Smooth muscle cell (in vitro differentiated cells): ENCODE measurements at regions not wholly inside any gene's neighbourhood (a gene's known extent, or its start where the extent isn't known, plus 50 kb on each side); places are given as distances from the start of the nearest gene placed in this dataset.

Experiments
- DNase-seq: peaks from one replicate; lab custom pipeline; 2025; ENCODE audit not compliant: unreplicated experiment; lab: John Stamatoyannopoulos, UW
- H2AFZ ChIP-seq: fragments of 200-600 bp; sonication (generic); 2 replicates; pipeline ENCODE4 v1.6.0; 2016; ENCODE audit warnings: antibody characterized with exemption, low read depth, mild to moderate bottlenecking
- H3F3A ChIP-seq: fragments of 200-600 bp; sonication (generic); 2 replicates; pipeline ENCODE4 v1.6.0; 2017; ENCODE audit warnings: antibody characterized with exemption, low read depth
- H3K27ac ChIP-seq: fragments of 200-600 bp; sonication (generic); 2 replicates; pipeline ENCODE4 v1.5.1; 2016; ENCODE audit warnings: low read depth, mild to moderate bottlenecking
- H3K27me3 ChIP-seq: fragments of 200-600 bp; sonication (generic); 2 replicates; pipeline ENCODE4 v1.6.1; 2016; ENCODE audit warnings: low read depth, mild to moderate bottlenecking
- H3K36me3 ChIP-seq: fragments of 200-600 bp; sonication (generic); 2 replicates; pipeline ENCODE4 v1.5.1; 2016; ENCODE audit warnings: low read depth
- H3K4me1 ChIP-seq: fragments of 200-600 bp; sonication (generic); 2 replicates; pipeline ENCODE4 v1.5.1; 2016; ENCODE audit warnings: low read depth
- H3K4me2 ChIP-seq: fragments of 200-600 bp; sonication (generic); 2 replicates; pipeline ENCODE4 v1.6.0; 2016; ENCODE audit warnings: mild to moderate bottlenecking
- H3K4me3 ChIP-seq: fragments of 200-600 bp; sonication (generic); 2 replicates; pipeline ENCODE4 v1.5.1; 2016; ENCODE audit warnings: mild to moderate bottlenecking
- H3K79me2 ChIP-seq: fragments of 200-600 bp; sonication (generic); 2 replicates; pipeline ENCODE4 v1.6.0; 2016; ENCODE audit warnings: low read depth, mild to moderate bottlenecking
- H3K9ac ChIP-seq: fragments of 200-600 bp; sonication (generic); 2 replicates; pipeline ENCODE4 v1.6.0; 2016; ENCODE audit warnings: low read depth
- H3K9me3 ChIP-seq: fragments of 200-600 bp; sonication (generic); replicated peaks from 2 replicates; pipeline ENCODE4 v1.5.1; 2016; ENCODE audit warnings: low read depth
- H4K20me1 ChIP-seq: fragments of 200-600 bp; sonication (generic); 2 replicates; pipeline ENCODE4 v1.6.0; 2016; ENCODE audit warnings: low read depth
- WGBS: methylation state at CpG from one replicate; pipeline ENCODE4 v1.1.7; 2016; ENCODE audit warnings: low lambda C conversion rate; 5-methylcytosine and 5-hydroxymethylcytosine counted together
- TF ChIP-seq, protein P1 (sequence below): fragments of 200-600 bp; sonication (generic); IDR thresholded peaks from 2 replicates; pipeline ENCODE4 v1.5.1; 2017; ENCODE audit warnings: borderline replicate concordance, mild to moderate bottlenecking, antibody characterized with exemption; ENCODE audit not compliant: insufficient read depth, poor library complexity, severe bottlenecking

DNA sequence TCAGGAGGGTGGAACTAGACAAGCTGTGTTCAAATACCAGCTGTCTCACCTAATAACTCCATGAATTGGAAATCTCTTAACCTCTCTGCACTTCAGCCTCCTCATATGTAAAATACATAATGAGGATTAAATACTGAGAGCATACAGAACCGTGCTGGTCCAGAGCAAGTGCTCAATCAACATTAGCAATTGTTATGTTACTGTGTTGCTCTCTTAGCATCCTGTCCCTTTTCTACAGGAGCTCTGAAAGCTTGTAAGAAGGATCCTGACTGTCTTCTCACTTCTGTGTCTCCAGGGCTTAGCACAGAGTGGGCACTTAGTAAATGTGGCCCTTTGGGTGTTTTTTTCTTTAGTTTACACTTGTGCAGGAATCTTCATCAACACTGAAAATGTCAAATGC is 1456.1 kb upstream of the IGFBP7 start:
- Histone ChIP-seq H3K4me3 (no peak overlapping the region), H3K79me2 (no peaks in the 10 kb centered on the region), H3F3A (no peaks in the 10 kb centered on the region), H3K9ac (no peak overlapping the region), H4K20me1 (no peaks in the 10 kb centered on the region), H3K9me3 (no peaks in the 10 kb centered on the region), H3K4me2 (no peak overlapping the region), H3K4me1 (no peaks in the 10 kb centered on the region), H2AFZ (no peak overlapping the region), H3K27ac (no peak overlapping the region), H3K27me3 (no peaks in the 10 kb centered on the region), H3K36me3 (no peaks in the 10 kb centered on the region)
- WGBS: 29% methylated on average over 1 of the region's 1 CpG
- DNase-seq: no peak
- TF ChIP-seq, protein P1, sequence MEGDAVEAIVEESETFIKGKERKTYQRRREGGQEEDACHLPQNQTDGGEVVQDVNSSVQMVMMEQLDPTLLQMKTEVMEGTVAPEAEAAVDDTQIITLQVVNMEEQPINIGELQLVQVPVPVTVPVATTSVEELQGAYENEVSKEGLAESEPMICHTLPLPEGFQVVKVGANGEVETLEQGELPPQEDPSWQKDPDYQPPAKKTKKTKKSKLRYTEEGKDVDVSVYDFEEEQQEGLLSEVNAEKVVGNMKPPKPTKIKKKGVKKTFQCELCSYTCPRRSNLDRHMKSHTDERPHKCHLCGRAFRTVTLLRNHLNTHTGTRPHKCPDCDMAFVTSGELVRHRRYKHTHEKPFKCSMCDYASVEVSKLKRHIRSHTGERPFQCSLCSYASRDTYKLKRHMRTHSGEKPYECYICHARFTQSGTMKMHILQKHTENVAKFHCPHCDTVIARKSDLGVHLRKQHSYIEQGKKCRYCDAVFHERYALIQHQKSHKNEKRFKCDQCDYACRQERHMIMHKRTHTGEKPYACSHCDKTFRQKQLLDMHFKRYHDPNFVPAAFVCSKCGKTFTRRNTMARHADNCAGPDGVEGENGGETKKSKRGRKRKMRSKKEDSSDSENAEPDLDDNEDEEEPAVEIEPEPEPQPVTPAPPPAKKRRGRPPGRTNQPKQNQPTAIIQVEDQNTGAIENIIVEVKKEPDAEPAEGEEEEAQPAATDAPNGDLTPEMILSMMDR: no peak

DNA sequence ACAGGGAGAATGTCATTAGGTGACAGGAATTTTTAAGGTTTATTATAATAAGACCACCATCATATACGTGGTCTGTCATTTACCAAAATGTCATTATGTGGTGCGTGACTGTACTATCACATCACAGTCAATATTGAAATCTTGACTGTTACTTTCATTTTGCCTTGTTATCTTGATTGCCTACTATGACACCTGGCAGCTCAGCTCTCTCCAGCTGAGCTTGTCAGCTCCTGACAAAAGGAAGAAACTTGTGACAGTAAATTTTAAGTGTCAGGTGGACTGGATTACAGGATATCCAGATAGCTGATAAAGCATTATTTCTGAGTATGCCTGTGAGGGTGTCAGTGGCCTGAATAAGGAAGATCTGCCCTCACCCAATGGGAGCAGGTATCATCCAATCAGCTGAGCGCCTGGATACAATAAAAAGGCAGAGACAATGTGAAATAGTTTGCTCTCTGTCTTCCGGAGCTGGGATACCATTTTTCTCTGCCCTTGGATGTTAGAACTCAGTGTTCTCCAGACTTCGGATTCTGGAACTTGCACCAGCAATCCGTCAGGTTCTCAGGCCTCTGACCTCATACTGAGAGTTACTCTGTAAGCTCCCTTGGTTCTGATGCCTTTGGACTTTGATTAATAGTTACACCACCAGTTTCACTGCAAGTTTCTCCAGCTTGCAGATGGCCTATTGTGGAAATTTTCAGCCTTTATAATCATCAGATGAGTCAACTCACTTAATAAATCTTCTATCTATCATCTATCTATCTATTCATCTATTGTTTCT is 1454.7 kb upstream of the IGFBP7 start:
- 89% methylated on average over 6 of the region's 6 CpGs for WGBS
- Histone ChIP-seq H2AFZ (no peak overlapping the region), H3K4me1 (no peaks in the 10 kb centered on the region), H3K4me2 (no peak overlapping the region), H3K36me3 (no peaks in the 10 kb centered on the region), H3K9ac (no peak overlapping the region), H4K20me1 (no peaks in the 10 kb centered on the region), H3K27ac (no peak overlapping the region), H3K79me2 (no peaks in the 10 kb centered on the region), H3K27me3 (no peaks in the 10 kb centered on the region), H3F3A (no peaks in the 10 kb centered on the region), H3K9me3 (no peaks in the 10 kb centered on the region), H3K4me3 (no peak overlapping the region)
- TF ChIP-seq, protein P1: no peak
- no peak for DNase-seq

DNA sequence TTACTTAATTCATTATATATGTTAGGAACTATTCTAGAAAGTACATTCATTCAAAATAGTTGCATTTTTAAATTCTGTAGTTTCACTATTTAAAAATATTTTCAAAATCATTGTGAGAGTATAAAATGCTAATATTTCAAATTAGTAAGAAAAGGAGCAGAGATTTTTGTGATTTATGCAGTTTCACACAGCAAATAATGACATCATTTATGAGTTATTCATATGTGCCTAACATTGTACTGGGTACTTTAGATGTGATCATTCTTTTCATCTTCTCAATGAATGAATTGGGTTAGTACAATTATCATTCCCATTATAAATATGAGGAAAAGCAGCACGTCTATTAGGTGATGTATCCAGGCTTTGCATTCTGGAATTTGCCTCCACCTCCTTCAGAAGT is 1451.0 kb upstream of the IGFBP7 start:
- no peaks in the 10 kb centered on the region for H3K9me3 ChIP-seq
- H3K27ac ChIP-seq: peak overlapping the region; percentile 66
- no peak overlapping the region for H2AFZ ChIP-seq
- TF ChIP-seq, protein P1: no peak
- H3K79me2 ChIP-seq: no peaks in the 10 kb centered on the region
- H3F3A ChIP-seq: no peaks in the 10 kb centered on the region
- no peak for DNase-seq
- 87% methylated on average over 1 of the region's 1 CpG for WGBS
- peak overlapping the region; percentile 50 for H3K4me2 ChIP-seq
- H3K27me3 ChIP-seq: no peaks in the 10 kb centered on the region
- no peak overlapping the region for H3K9ac ChIP-seq
- no peaks in the 10 kb centered on the region for H3K36me3 ChIP-seq
- H3K4me3 ChIP-seq: no peak overlapping the region
- no peaks in the 10 kb centered on the region for H3K4me1 ChIP-seq
- no peaks in the 10 kb centered on the region for H4K20me1 ChIP-seq

DNA sequence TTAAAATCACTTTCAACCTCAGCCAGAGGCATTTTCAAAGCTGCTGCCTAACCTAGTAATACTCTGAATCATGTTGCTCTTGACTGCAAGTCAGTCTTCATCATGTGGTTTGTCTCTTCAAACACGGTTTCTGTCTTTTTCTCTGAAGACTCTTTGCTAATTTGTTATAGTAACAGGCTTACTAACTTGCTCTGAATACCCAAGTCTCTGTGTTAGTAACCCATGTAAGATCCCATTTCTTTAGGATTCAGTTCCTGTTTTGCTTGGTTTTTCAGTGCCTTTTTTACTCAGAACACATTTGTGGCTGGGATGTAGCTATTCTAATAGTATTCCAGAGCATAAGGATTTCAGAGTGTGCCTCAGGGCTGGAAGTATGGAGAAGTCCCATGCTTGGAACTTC is 1450.6 kb upstream of the IGFBP7 start:
- no peak overlapping the region for H3K9ac ChIP-seq
- H4K20me1 ChIP-seq: no peaks in the 10 kb centered on the region
- H3K27me3 ChIP-seq: no peaks in the 10 kb centered on the region
- 22% methylated on average over 1 of the region's 1 CpG for WGBS
- H3K4me3 ChIP-seq: no peak overlapping the region
- no peaks in the 10 kb centered on the region for H3K79me2 ChIP-seq
- H3K4me1 ChIP-seq: no peaks in the 10 kb centered on the region
- H3K9me3 ChIP-seq: no peaks in the 10 kb centered on the region
- H3K36me3 ChIP-seq: no peaks in the 10 kb centered on the region
- H2AFZ ChIP-seq: peak overlapping the region; percentile 76
- peak overlapping the region; percentile 50 for H3K4me2 ChIP-seq
- no peaks in the 10 kb centered on the region for H3F3A ChIP-seq
- TF ChIP-seq, protein P1: no peak
- no peak for DNase-seq
- peak overlapping the region; percentile 66 for H3K27ac ChIP-seq
